ENCODE measurements at regions not wholly inside any gene's neighbourhood (a gene's known extent, or its start where the extent isn't known, plus 50 kb on each side); places are given as distances from the start of the nearest gene placed in this dataset.

DNA sequence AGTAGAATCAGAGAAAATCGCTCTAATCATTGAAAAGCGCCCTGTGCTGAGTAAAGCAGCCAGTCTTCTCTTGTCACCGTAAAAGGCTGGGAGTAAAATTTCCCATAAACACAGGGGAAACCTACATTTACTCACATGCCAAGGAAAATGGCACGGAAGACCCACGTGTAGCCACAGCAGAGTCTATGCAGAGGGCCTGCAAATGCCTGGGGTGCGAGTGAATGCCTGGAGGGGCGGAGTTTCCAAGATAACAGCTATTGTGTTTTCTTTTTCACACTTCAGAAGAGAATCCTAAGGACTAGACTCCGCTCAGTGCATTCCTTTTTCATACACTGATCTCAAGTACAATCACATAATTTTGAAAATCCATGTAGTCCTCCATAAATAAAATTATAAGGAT lies 159.9 kb upstream of the FOXN3 start:
- intact Hi-C loops (cut with micrococcal nuclease), result no loop called here
- H3K36me3 Mint-ChIP-seq (ENCODE audit: low read depth), result peaks cover 27% of the 10 kb centered on the region
- no peaks in the 10 kb centered on the region for H3K9me3 Mint-ChIP-seq
- no peak overlapping the region for H3K4me3 Mint-ChIP-seq
- H3K27ac Mint-ChIP-seq, result peak overlapping the region; percentile 15
- no peaks in the 10 kb centered on the region for H3K27me3 Mint-ChIP-seq
- H3K4me1 Mint-ChIP-seq (ENCODE audit: low read depth), result peaks cover 42% of the 10 kb centered on the region

DNA sequence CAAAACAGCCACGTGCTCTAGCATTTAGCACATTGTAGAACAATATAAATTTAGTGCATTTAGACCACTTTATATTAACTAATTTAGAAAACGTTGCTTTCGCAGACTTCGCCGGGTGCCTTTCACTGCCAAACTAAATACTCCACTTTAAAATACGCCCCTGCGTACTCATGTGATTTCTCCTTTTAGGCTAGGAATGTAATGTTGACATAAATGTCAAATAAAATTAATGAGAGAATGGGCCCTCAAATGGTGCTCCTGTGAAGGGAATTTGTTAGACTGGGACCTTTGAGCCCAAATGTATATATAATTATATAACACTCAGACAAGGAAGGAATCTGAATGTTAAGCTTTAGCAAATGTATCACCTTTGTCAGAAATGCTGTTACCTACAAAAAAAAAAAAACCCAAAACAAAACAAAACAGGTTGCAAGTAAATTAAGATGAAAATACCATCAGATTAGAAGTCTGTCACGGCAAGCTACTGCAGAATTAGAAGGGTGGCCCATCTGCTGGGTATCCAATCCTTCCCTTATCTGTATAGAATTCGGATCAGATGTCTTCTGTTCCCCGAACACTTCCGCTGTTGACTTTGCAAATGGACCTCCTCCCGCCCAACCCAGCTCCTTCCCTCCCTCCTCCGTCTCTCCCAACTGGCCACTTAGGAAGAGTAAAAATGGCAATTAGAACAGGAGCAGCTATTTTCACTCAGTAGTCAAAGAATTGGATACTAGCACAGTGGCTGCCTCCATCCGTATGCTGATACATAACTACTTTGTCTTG lies 159.3 kb upstream of the FOXN3 start:
- Mint-ChIP-seq H3K27me3 (no peaks in the 10 kb centered on the region), H3K27ac (peak overlapping the region; percentile 15), H3K4me1 (ENCODE audit: low read depth) (peaks cover 40% of the 10 kb centered on the region), H3K9me3 (no peaks in the 10 kb centered on the region), H3K4me3 (no peak overlapping the region), H3K36me3 (ENCODE audit: low read depth) (peaks cover 21% of the 10 kb centered on the region)
- intact Hi-C loops (cut with micrococcal nuclease), result no loop called here

DNA sequence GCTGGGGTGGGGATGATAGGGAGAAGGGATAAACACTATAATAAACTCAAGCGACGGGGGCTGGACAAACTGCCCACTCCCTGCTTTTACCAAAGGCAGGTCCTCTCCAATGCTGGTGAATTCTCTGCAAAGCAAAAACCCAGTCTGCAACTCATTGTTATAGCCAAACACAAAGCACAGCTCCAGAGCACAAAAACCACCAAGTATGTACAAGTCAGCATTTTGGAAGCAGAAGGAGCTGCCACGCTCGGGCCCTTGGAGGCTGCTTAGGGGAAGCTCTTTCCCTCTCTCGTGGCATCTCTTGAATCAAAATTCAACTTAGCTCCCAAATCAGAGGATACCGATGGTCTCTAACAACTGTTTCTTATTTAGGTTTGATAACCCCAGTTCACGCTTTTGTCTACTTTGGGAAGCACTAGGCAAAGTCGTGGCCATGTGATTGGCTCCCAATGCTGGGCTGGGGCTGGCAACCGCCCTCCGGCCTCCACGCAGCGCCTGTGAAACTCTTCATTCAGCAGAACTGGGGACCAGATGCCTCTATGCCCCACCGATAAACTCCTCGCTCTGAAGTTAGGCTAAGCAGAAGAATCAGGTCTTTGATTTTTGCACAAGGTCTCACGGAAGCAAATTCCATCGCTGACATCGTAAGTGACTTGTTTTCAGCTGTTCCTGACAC lies 158.5 kb upstream of the FOXN3 start:
- Mint-ChIP-seq H3K27ac (peak overlapping the region; percentile 69), H3K9me3 (no peaks in the 10 kb centered on the region), H3K36me3 (ENCODE audit: low read depth) (peaks cover 13% of the 10 kb centered on the region), H3K27me3 (no peaks in the 10 kb centered on the region), H3K4me3 (no peak overlapping the region), H3K4me1 (ENCODE audit: low read depth) (peaks cover 40% of the 10 kb centered on the region)
- intact Hi-C loops (cut with micrococcal nuclease), result no loop called here

DNA sequence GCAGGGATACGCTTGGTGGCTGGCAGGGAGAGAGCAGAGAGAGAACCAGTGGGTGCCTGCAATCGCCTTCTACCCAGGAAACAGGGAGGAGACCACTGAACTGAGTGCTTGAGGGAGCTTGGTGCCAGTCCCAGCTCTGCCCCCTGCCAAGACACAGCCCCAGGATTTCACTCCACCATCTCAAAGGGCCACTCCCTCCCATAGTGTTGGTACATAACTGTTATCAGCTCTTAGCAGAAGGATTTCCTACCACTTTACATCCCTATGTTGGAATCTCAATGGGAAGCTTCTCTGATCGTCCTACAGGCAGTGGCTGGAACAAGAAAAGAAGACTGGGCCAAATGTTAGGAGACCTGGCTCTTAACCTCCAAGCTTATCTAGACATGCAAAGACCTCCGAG lies 157.4 kb upstream of the FOXN3 start:
- Mint-ChIP-seq H3K4me3 (no peak overlapping the region), H3K9me3 (no peaks in the 10 kb centered on the region), H3K4me1 (ENCODE audit: low read depth) (peaks cover 37% of the 10 kb centered on the region), H3K27ac (no peak overlapping the region), H3K36me3 (ENCODE audit: low read depth) (peaks cover 10% of the 10 kb centered on the region), H3K27me3 (no peaks in the 10 kb centered on the region)
- intact Hi-C loops (cut with micrococcal nuclease), result no loop called here

DNA sequence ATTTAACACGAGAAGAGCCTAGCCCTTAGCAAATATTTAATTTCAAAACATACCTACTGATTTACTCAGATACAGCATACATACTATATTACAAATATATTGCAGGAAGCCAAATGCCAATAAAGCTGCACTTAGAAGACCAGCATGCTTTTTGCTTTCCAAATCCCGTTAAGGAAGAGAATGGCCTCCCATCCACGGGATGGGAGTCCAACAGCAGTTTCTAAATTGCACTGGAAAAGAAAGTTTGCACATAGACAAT lies 156.3 kb upstream of the FOXN3 start:
- H3K27me3 Mint-ChIP-seq, result no peaks in the 10 kb centered on the region

DNA sequence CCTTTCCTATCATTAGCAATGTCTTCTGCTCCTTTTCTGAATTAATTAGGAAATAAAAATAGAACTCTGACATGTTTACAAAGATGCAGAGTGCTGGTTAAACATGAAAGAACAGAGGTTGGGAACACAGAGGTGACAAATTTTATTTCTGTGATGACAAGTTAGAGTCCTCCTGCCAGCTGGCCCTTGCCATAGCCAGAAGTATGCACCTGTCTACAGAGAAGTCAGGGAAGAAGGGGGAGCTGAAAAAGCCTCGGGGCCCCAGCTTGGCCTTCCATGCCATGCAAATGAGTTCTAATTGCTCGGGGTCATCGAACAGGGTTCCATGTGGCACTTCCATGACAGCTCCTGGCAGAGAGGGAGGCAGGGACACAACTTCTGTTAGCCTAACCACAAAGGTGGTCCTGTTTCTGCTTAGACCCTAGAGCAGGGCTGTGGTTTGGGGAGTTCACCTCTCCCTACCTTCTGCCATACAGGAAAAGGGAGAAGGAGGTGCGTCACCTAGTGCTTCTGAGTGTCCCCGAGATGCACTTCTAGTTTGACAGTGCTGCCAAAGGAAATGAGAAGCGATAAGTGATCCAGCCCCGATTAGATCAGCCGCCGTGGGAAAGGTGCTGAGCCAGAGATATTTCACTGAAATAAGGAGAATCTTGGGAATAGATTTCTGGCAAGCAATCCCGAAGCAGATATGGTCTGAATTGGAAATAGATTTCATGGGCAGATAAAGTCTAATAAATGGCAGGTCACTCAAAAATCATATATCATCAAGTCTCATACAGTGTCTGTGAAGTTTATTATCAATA lies 155.8 kb upstream of the FOXN3 start:
- Mint-ChIP-seq H3K27me3 (no peaks in the 10 kb centered on the region), H3K4me3 (no peak overlapping the region), H3K4me1 (ENCODE audit: low read depth) (peaks cover 31% of the 10 kb centered on the region), H3K36me3 (ENCODE audit: low read depth) (peaks cover 7% of the 10 kb centered on the region), H3K9me3 (no peaks in the 10 kb centered on the region), H3K27ac (no peak overlapping the region)
- intact Hi-C loops (cut with micrococcal nuclease), result no loop called here

More for the DNA sequence above, 156.3 kb upstream of the FOXN3 start:
- H3K4me1 Mint-ChIP-seq (ENCODE audit: low read depth), result peaks cover 29% of the 10 kb centered on the region
- H3K9me3 Mint-ChIP-seq, result no peaks in the 10 kb centered on the region
- no peak overlapping the region for H3K4me3 Mint-ChIP-seq
- H3K36me3 Mint-ChIP-seq (ENCODE audit: low read depth), result peaks cover 7% of the 10 kb centered on the region
- intact Hi-C loops (cut with micrococcal nuclease), result no loop called here
- H3K27ac Mint-ChIP-seq, result peak overlapping the region; percentile 34

DNA sequence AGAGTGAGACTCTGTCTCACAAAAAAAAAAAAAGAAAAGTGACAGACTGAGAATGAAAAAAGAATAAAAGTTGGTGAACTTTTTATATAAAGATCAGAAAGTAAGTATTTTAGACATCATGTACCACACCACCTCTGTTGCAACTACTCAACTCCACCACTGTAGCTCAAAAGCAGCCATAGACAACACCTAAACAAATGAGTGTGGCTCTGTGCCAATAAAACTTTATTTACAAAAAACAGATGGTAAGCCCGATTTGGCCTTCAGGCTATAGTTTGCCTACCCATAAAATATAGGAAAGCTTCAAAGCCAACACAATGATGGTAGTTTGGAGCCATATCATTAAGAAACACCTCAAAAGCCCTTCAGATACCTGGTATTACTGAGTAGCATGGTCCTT lies 154.5 kb upstream of the FOXN3 start:
- H3K27me3 Mint-ChIP-seq, result no peaks in the 10 kb centered on the region
- peaks cover 36% of the 10 kb centered on the region for H3K4me1 Mint-ChIP-seq (ENCODE audit: low read depth)
- H3K36me3 Mint-ChIP-seq (ENCODE audit: low read depth), result peaks cover 7% of the 10 kb centered on the region
- H3K4me3 Mint-ChIP-seq, result no peak overlapping the region
- intact Hi-C loops (cut with micrococcal nuclease), result no loop called here
- H3K27ac Mint-ChIP-seq, result no peak overlapping the region
- no peaks in the 10 kb centered on the region for H3K9me3 Mint-ChIP-seq

DNA sequence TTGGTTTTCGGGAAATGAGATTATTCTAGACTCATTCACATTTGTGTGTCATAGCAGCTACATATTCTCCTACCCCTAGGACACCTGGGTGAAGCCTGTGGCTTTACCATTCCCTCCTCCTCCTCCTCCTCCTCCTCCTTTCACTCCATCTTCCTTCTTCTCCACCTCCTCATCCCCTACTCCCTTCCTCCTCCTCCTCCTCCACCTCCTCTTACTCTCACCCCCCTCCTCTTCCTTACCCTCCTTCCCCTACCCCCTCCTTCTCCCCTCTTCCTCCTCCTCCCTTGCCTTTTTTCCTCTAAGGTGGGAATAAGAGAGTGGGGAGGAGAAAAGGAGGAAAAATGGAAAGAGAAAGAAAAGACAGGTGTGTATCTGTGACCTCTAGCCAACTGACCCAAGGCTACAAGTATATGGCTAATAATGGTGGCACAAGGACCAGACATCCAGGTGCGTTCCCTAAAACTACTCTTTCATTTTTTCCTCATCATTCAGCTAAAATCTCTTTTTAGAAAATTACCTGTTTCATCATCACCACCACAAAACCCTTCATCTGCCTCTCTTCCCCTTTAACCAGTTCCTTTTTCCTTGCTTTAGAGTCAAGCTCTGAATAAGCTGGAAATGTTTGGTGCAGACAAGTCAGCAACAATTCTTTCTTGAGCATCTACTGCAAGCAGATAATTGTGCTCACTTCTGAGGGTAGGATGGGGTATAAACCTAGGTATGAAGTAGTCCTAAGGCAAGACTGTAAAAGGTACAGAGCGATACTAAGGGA lies 149.8 kb upstream of the FOXN3 start:
- no peaks in the 10 kb centered on the region for H3K9me3 Mint-ChIP-seq
- H3K36me3 Mint-ChIP-seq (ENCODE audit: low read depth), result no peaks in the 10 kb centered on the region
- H3K27ac Mint-ChIP-seq, result no peak overlapping the region
- H3K4me3 Mint-ChIP-seq, result no peak overlapping the region
- H3K4me1 Mint-ChIP-seq (ENCODE audit: low read depth), result peaks cover 45% of the 10 kb centered on the region
- intact Hi-C loops (cut with micrococcal nuclease), result no loop called here
- H3K27me3 Mint-ChIP-seq, result no peaks in the 10 kb centered on the region

DNA sequence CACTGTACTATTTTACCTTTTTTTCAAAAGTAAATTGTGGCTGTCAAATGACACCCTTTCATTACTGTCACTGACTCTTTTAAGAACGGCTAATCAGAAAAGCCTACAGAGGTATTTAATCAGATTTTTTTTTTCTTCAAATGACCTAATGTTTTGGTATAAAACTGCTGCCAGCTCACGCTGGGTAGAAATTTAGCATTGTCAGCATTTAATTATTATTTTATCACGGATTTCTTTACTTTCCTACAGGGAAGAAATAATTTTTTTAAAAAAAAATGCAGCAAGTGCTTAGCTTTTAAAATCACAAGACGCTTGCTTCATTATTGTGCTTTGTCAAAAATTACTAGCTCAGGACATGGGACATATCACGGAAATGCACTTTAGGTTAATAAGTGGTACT lies 149.1 kb upstream of the FOXN3 start:
- no peaks in the 10 kb centered on the region for H3K36me3 Mint-ChIP-seq (ENCODE audit: low read depth)
- intact Hi-C loops (cut with micrococcal nuclease), result no loop called here
- H3K27me3 Mint-ChIP-seq, result no peaks in the 10 kb centered on the region
- H3K27ac Mint-ChIP-seq, result no peak overlapping the region
- H3K4me3 Mint-ChIP-seq, result no peak overlapping the region
- H3K4me1 Mint-ChIP-seq (ENCODE audit: low read depth), result peaks cover 45% of the 10 kb centered on the region
- no peaks in the 10 kb centered on the region for H3K9me3 Mint-ChIP-seq

DNA sequence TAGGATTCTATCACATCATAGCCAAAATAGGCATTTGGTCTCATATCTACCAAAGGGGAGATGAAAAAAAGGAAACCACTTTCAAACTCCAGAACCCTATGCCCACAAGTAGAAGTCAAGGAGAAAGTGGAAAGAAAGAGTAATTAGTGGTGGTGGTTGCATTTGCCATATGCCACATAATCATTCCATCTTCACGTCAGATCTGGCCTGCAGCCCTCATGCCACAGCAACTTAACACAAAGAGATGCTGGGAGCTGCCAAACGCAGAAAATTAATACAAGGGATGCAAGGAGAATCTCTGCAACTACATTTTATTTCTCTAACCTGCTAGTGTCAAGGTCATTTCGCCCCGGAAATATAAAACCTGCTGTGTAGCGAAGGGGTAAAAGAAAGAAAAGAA lies 148.6 kb upstream of the FOXN3 start:
- Mint-ChIP-seq H3K27ac (no peak overlapping the region), H3K4me1 (ENCODE audit: low read depth) (peaks cover 50% of the 10 kb centered on the region), H3K27me3 (no peaks in the 10 kb centered on the region), H3K36me3 (ENCODE audit: low read depth) (peaks cover 5% of the 10 kb centered on the region), H3K4me3 (no peak overlapping the region), H3K9me3 (no peaks in the 10 kb centered on the region)
- intact Hi-C loops (cut with micrococcal nuclease), result no loop called here

DNA sequence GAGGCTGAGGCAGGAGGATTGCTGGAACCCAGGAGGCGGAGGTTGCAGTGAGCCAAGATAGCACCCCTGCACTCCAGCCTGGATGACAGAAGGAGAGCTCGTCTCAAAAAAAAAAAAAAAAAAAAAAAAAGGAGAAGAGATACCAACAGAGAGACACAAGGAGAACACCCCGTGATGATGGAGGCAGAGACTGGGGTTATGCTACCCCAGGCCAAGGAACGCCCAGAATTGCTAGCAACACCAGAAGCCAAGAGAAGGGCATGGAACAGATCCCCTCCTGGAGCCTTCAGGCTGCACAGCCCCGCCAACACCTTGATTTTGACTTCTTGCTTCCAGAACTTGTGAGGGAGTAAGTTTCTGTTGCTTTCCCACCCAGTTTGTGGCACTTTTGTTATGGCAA lies 148.0 kb upstream of the FOXN3 start:
- no peaks in the 10 kb centered on the region for H3K9me3 Mint-ChIP-seq
- peaks cover 9% of the 10 kb centered on the region for H3K36me3 Mint-ChIP-seq (ENCODE audit: low read depth)
- H3K4me3 Mint-ChIP-seq, result no peak overlapping the region
- H3K27ac Mint-ChIP-seq, result peak overlapping the region; percentile 40
- H3K4me1 Mint-ChIP-seq (ENCODE audit: low read depth), result peaks cover 55% of the 10 kb centered on the region
- H3K27me3 Mint-ChIP-seq, result no peaks in the 10 kb centered on the region
- intact Hi-C loops (cut with micrococcal nuclease), result no loop called here

DNA sequence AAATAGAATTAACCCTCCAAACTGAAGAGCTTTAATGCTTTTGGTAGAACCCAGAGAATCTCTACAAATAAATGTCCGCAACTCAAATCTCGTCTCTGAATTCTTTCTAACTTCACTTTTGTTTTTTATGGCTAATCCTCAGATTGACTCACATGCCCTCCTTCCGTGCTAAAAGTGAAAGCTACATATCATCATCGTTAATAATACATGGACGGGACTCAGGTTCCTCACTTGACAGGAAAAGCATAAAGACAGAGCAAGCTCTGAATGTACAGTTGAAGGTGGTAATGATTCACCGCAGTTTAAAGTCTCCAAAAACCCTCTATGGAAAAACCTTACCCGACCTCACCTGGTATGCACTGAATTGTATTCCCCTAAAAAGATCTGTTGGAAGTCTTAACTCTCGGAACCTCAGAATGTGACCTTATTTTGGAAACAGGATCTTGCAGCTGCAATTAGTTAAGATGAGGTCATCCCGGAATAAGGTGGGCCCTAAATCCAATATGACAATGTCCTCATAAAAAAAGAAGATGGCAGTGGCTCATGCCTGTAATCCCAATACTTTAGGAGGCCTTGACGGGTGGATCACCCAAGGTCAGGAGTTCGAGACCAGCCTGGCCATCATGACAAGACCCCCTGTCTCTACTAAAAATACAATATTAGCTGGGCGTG lies 147.4 kb upstream of the FOXN3 start:
- Mint-ChIP-seq H3K9me3 (no peaks in the 10 kb centered on the region), H3K4me1 (ENCODE audit: low read depth) (peaks cover 58% of the 10 kb centered on the region), H3K27ac (peak overlapping the region; percentile 40), H3K4me3 (no peak overlapping the region), H3K27me3 (no peaks in the 10 kb centered on the region), H3K36me3 (ENCODE audit: low read depth) (peaks cover 13% of the 10 kb centered on the region)
- intact Hi-C loops (cut with micrococcal nuclease), result no loop called here

DNA sequence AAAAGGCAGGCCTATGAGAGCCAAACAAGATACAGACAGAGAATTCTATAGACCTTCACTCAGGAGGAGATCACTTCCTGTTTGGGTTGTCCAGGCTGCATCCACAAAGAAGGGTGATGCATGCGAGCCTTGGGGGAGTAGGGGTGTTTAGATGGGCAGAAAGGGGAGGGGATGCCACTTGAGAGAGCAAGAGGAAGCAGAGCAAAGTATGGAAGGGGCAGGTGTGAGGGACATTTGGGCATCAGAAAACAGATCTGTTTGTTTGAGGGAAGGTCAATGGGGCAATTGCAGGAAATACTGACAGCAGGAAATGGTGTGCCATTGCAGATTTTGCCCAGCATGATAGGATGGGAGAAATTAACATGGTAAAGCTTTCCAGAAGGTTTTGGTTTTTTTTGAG lies 146.4 kb upstream of the FOXN3 start:
- no peaks in the 10 kb centered on the region for H3K9me3 Mint-ChIP-seq
- peak overlapping the region; percentile 44 for H3K27ac Mint-ChIP-seq
- H3K4me3 Mint-ChIP-seq, result no peak overlapping the region
- H3K4me1 Mint-ChIP-seq (ENCODE audit: low read depth), result peaks cover 58% of the 10 kb centered on the region
- peaks cover 23% of the 10 kb centered on the region for H3K36me3 Mint-ChIP-seq (ENCODE audit: low read depth)
- intact Hi-C loops (cut with micrococcal nuclease), result no loop called here
- no peaks in the 10 kb centered on the region for H3K27me3 Mint-ChIP-seq

Measured in dendritic cell treated with granulocyte-macrophage colony-stimulating factor and Interleukin-4, amounts not matched to agents 40 ng/mL and 50 ng/mL, for 4 days (primary cell).